ENCODE measurements at regions not wholly inside any gene's neighbourhood (a gene's known extent, or its start where the extent isn't known, plus 50 kb on each side); places are given as distances from the start of the nearest gene placed in this dataset.

DNA sequence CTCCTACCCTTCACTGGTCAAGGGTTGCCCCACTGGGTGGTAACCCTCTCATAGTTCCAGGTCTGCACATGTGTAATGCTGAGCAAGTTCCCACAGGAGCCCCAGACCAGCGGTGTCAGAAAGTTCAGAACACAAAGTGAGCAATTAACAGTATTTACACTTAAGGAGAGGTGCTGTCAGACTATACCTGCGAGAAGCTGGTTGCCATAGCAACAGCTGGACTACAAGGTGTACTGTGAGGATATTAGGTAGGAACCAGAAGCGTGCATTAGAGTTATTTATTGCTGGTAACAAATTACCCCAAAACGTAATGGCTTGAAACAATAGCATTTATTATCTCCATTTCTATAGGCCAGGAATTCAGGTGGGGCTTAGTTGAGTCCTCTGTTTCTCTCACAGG, 317.0 kb upstream of the RPS23 start:
- H3K4me1 Mint-ChIP-seq (ENCODE audit: low read depth): no peaks in the 10 kb centered on the region
- no peaks in the 10 kb centered on the region for H3K36me3 Mint-ChIP-seq (ENCODE audit: low read depth)
- no peak for ATAC-seq
- H3K27ac Mint-ChIP-seq: no peak overlapping the region
- no peak for DNase-seq
- peaks cover 4% of the 10 kb centered on the region for H3K9me3 Mint-ChIP-seq
- CTCF ChIA-PET: no interaction called here
- POLR2A ChIA-PET: no interaction called here
- no peak overlapping the region for H3K4me3 Mint-ChIP-seq
- TF ChIP-seq, protein P1, sequence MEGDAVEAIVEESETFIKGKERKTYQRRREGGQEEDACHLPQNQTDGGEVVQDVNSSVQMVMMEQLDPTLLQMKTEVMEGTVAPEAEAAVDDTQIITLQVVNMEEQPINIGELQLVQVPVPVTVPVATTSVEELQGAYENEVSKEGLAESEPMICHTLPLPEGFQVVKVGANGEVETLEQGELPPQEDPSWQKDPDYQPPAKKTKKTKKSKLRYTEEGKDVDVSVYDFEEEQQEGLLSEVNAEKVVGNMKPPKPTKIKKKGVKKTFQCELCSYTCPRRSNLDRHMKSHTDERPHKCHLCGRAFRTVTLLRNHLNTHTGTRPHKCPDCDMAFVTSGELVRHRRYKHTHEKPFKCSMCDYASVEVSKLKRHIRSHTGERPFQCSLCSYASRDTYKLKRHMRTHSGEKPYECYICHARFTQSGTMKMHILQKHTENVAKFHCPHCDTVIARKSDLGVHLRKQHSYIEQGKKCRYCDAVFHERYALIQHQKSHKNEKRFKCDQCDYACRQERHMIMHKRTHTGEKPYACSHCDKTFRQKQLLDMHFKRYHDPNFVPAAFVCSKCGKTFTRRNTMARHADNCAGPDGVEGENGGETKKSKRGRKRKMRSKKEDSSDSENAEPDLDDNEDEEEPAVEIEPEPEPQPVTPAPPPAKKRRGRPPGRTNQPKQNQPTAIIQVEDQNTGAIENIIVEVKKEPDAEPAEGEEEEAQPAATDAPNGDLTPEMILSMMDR (IDR thresholded peaks at IDR 0.05): no peak
- intact Hi-C loops (cut with micrococcal nuclease): no loop called here
- H3K27me3 Mint-ChIP-seq: peaks cover 6% of the 10 kb centered on the region

DNA sequence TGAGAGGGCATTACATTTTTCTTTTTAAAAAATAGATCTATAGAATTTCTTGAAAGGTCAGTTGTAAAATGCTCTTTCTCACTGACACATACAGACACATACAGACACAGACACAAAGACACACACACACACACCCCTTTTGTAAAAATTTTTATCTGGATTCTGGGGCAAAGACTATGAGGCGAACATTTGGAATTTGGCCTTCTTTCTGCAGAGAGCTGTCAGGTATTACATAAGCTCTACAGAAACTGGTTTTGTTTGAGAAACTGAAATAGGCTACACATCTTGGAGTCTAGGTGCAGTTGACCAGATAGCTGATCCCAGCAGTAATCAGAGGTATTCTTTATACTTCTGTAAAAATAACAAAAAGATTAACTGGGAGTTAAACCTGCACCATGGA, 315.9 kb upstream of the RPS23 start:
- Mint-ChIP-seq H3K9me3 (peaks cover 5% of the 10 kb centered on the region), H3K27me3 (peaks cover 6% of the 10 kb centered on the region), H3K4me3 (no peak overlapping the region), H3K4me1 (ENCODE audit: low read depth) (no peaks in the 10 kb centered on the region), H3K36me3 (ENCODE audit: low read depth) (no peaks in the 10 kb centered on the region), H3K27ac (no peak overlapping the region)
- ChIA-PET CTCF (no interaction called here), POLR2A (no interaction called here)
- DNase-seq: no peak
- intact Hi-C loops (cut with micrococcal nuclease): no loop called here
- ATAC-seq: no peak
- TF ChIP-seq, protein P1 (IDR thresholded peaks at IDR 0.05): no peak

DNA sequence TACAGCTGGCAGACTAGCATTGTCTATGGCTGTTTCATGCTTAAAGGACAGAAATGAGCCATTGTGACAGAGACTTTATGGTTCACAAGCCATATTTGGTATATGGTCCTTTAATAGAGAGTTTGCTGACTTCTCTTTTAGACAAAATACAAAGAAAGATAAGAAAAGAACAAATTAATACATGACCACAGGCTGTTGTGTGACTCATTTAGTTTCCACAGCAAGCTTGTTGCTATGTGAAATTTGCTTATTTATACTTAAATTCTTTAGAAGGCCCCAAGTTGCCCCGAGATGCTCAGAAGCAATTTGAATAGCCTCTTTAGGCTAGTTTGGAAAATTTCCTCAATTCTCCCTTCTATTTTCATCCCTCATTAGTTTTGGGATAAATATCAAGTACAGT, 315.3 kb upstream of the RPS23 start:
- Mint-ChIP-seq H3K4me1 (ENCODE audit: low read depth) (no peaks in the 10 kb centered on the region), H3K27ac (no peak overlapping the region), H3K27me3 (peaks cover 6% of the 10 kb centered on the region), H3K9me3 (peaks cover 5% of the 10 kb centered on the region), H3K4me3 (no peak overlapping the region), H3K36me3 (ENCODE audit: low read depth) (no peaks in the 10 kb centered on the region)
- TF ChIP-seq, protein P1 (IDR thresholded peaks at IDR 0.05): no peak
- no peak for ATAC-seq
- intact Hi-C loops (cut with micrococcal nuclease): no loop called here
- ChIA-PET CTCF (no interaction called here), POLR2A (no interaction called here)
- no peak for DNase-seq

DNA sequence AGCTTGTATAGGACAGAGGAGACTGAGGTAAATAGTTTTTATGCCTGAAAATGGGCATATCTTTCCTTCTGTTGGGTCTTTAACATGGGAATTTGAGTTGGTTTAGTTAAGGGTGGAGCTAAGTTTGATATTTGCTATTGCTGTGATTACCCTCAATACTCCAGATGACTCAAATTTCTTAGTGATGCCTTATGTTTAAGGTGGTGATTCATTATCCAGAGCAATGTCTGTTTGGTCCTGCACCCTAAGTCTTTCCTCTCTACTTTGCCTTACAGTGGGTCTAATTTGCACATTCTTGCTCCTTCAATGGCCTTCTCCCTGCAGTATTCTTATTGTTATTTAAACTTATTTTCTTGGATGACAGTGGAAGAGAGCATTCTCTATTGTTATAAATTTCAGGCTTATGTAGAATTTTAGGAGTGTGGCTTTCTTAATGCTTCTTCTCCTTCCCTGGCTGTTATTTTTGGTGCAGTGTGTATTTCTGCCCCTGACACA, 312.9 kb upstream of the RPS23 start:
- H3K4me1 Mint-ChIP-seq (ENCODE audit: low read depth): no peaks in the 10 kb centered on the region
- POLR2A ChIA-PET: no interaction called here
- no peak overlapping the region for H3K27ac Mint-ChIP-seq
- ATAC-seq: no peak
- H3K9me3 Mint-ChIP-seq: peaks cover 5% of the 10 kb centered on the region
- CTCF ChIA-PET: no interaction called here
- peaks cover 8% of the 10 kb centered on the region for H3K27me3 Mint-ChIP-seq
- no peak for DNase-seq
- intact Hi-C loops (cut with micrococcal nuclease): no loop called here
- no peaks in the 10 kb centered on the region for H3K36me3 Mint-ChIP-seq (ENCODE audit: low read depth)
- H3K4me3 Mint-ChIP-seq: no peak overlapping the region
- TF ChIP-seq, protein P1 (IDR thresholded peaks at IDR 0.05): no peak

DNA sequence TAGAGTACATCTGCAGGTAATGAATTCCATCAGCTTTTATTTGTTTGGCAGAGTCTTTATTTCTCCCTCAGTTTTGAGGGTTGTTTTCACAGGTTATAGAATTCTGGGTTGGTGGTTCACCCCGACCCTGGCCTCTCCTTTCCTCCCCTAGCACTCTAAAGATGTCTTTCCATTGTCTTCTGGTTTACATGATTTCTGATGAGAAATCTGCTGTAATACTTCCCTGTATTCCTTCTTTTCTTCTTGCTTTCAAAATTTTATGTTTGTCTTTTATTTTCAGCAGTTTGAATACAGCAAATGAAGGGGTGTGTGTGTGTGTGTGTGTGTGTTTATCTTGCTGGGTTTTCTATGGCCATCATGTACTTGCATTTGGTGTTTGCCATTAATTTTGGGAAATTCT, 312.0 kb upstream of the RPS23 start:
- H3K9me3 Mint-ChIP-seq: peaks cover 5% of the 10 kb centered on the region
- no peak overlapping the region for H3K4me3 Mint-ChIP-seq
- ChIA-PET CTCF (no interaction called here), POLR2A (no interaction called here)
- no peaks in the 10 kb centered on the region for H3K4me1 Mint-ChIP-seq (ENCODE audit: low read depth)
- DNase-seq (no peak), ATAC-seq (no peak)
- TF ChIP-seq, protein P1 (IDR thresholded peaks at IDR 0.05): no peak
- intact Hi-C loops (cut with micrococcal nuclease): no loop called here
- H3K36me3 Mint-ChIP-seq (ENCODE audit: low read depth): no peaks in the 10 kb centered on the region
- no peak overlapping the region for H3K27ac Mint-ChIP-seq
- peaks cover 9% of the 10 kb centered on the region for H3K27me3 Mint-ChIP-seq
